AG20443 (cell line): ENCODE measurements at regions not wholly inside any gene's neighbourhood (a gene's known extent, or its start where the extent isn't known, plus 50 kb on each side); places are given as distances from the start of the nearest gene placed in this dataset.
"Not testable (repeated sequence)": the region's sequence is repeated elsewhere in the genome, so short reads cannot be mapped to it uniquely, and the experiment has no call there.

Experiments
- DNase-seq: peaks from one replicate; pipeline ENCODE4 v3.0.0; 2012; ENCODE audit warnings: low spot score, mixed read lengths

DNA sequence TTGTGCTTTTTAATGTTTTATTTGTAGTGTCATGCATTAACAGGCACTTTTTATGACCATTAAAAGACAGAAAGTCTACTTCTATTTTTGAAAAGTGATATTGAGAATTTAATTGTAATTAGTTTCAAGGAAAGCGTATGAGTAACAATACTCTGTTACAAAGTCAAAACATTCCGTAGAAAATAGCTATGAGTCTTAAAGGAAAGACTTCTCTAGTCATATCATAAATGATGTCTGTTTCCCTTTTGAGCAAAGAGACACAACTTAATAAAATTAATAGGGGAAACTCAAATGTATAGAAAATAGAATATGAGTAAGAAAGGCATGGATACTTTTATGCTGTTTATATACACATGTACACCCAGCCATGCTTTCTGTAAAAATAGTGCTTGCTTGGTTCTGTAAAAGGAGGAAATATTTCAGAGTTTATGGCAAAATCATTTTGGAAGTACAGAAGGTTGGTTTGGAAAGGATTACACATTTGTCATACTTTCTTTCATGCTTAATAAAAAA lies 107.8 kb upstream of the AHI1 start:
- DNase-seq = no peak

DNA sequence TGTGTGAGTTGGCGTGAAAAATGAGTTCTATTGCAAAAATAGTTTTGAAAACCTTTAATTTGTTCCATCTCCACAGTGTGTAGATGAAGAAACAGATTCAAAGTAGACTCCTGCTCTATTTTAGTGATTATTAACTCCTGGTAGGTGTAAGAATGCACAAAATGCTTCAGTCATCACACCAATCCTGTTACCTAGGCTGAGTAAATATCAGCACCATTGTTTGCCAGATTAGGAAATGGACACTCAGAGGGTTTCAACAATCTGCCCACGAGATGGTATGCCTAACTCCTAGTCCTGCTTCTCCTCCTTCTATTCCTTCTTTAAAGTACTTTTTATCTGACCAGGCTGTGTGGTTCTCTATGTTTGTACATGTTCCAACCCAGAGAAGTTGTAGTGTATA lies 108.9 kb upstream of the AHI1 start:
- DNase-seq = no peak

DNA sequence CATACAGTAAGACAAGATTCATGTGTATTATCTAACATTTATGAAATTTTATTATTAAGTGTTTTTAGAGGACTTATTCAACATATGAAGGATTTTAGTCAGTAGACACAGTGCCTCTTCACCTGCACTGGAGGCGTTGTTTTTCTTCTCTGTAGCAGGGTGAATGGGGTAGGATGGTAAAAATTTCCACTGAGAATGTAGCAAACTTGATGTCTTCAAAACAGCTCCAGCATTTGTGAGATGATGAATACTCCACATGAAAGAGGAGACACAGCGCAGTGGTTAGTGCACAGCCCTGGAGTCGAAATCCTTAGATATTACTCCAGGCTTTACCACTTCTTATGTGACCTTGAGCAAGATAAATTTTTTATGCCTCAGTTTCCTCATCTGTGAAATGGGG lies 110.5 kb upstream of the AHI1 start:
- DNase-seq = no peak

DNA sequence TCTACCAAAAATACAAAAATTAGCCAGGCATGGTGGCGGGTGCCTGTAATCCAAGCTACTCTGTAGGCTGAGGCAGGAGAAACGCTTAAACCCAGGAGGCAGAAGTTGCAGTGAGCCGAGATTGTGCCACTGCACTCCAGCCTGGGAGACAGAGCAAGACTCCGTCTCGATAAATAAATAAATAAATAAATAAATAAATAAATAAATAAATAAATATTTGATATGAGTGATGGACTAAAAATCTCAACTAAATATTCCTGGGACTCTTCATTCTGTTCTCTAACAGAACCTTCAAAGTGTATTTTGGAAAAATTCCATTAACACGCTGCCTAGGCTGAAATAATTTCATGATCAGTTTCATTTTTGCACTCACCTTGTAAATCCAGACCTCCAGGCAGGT lies 112.7 kb upstream of the AHI1 start:
- not testable (repeated sequence) for DNase-seq

GRCh38 chr6:135616655-135617054 lies 119.1 kb upstream of the AHI1 start:
- DNase-seq = no peak

DNA sequence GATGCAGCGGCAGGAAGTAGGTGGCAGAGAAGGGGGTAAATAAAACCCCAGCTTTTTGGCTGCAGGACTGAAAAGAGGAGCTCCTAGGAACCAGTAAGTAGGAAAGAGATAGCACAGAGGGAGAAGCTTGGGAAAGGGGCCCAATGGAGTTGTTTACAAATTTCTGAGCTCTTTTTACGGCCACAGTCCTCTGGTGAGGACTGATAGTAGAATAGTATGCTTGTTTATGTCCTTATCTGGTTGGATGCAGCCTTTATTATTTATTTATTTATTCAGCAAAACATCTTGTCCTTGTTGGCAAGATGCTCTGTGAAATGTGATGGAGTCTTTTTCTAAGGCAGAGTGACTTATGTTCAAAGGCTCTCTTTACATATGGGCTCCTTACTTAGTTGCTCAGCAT lies 119.7 kb upstream of the AHI1 start:
- DNase-seq = no peak

DNA sequence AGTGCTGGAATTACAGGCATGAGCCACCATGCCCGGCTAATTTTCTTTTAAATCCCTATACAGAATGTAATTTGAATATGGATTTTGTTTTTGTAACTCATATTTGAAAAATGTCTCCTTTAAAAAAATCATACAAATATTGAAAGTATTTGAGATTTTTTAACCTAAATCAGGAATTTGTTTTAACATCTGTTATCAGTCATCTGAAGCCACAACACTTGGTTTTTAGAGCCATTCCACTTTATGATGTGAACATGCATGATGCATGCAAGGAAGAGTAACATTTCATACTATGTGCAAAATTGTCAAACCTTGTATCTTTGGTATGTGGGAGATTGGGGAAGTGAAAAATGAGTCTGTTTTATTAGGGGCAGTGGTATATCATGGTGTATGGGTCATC lies 124.5 kb upstream of the AHI1 start:
- DNase-seq = no peak

DNA sequence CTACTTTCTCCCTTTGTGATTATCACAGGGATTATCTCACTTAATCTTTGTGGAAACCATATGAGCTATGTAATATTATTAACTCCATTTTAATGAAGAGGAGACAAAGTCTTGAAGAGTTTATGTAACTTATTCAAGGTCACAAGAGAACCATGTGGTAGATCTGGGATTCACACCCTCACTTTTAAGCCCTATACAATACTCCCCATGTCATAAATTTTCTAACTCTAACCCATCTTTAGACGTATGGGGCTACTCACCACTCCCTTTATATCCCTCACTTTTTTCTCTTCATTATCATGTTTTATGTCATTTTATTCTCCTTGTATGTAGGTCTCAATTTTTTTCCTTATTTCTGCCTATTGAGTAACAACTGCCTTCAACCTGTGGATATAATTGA lies 126.4 kb upstream of the AHI1 start:
- DNase-seq = no peak

GRCh38 chr6:135624402-135625295 lies 127.1 kb upstream of the AHI1 start:
- DNase-seq = no peak

- not testable (repeated sequence) for DNase-seq
Observed at GRCh38 chr6:135626001-135626400, 128.5 kb upstream of the AHI1 start.

GRCh38 chr6:135627092-135627715 lies 129.7 kb upstream of the AHI1 start:
- DNase-seq = no peak

- no peak for DNase-seq
Observed at GRCh38 chr6:135630789-135631376, 133.3 kb upstream of the AHI1 start.

GRCh38 chr6:135631821-135632220 lies 134.3 kb upstream of the AHI1 start:
- no peak for DNase-seq

GRCh38 chr6:135633573-135633972 lies 136.0 kb upstream of the AHI1 start:
- DNase-seq = no peak

- DNase-seq = no peak
Observed at GRCh38 chr6:135637701-135638100, 140.2 kb upstream of the AHI1 start.

DNA sequence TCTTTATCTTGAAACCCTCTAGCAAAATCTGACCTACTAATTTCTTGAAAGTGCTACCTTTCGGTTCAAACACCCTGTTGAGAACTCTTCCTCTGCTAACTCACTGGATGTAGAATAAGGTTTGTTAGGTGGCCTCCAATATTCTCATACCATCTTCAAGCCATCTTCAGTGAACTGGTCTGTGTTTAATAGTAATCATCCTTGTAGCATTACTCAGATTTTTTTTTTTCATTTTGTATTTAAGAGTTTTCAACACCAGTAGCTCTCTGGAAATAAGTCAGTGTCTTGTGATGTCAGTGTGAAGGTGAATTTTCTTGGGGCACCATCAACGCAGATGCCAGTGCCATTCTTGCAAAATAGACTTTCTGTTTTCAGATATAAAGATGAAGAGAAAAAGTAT lies 140.6 kb upstream of the AHI1 start:
- DNase-seq = no peak

- no peak for DNase-seq
Observed at GRCh38 chr6:135640048-135640447, 142.5 kb upstream of the AHI1 start.

GRCh38 chr6:135640449-135641111 lies 143.0 kb upstream of the AHI1 start:
- no peak for DNase-seq

DNA sequence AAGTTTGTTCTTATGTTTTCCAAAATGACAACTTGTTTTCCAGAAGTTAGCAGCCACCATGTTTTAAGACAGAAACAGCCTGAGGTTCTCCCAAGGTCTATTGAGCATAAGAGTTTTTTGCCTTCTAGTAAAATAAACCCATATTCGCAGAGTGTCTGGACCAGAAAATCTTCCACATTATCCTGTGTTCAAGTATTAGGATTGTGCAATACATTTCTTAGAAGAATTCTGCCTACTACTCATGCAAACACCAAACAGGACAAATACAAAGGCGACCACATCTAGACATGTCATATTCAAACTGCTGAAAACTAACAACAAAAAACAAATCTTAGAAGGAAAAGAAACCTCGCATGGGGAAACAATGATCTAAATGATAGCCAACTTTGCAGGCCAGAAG lies 145.4 kb upstream of the AHI1 start:
- DNase-seq = no peak

GRCh38 chr6:135644394-135644793 lies 146.9 kb upstream of the AHI1 start:
- DNase-seq = no peak

- DNase-seq = no peak
Observed at GRCh38 chr6:135647521-135647920, 150.0 kb upstream of the AHI1 start.

- no peak for DNase-seq
Observed at GRCh38 chr6:135651964-135652755, 154.6 kb upstream of the AHI1 start.
